SK-N-SH (cell line): ENCODE measurements at regions not wholly inside any gene's neighbourhood (a gene's known extent, or its start where the extent isn't known, plus 50 kb on each side); places are given as distances from the start of the nearest gene placed in this dataset.
A peak's percentile ranks its signal among the peaks of the same experiment; 100 is the strongest.

Source experiments
- CTCF ChIA-PET: fragments of 300-600, 350-600 bp; formaldehyde crosslinking; extraction: SDS; loops from one replicate; lab custom pipeline; 2021; lab: Yijun Ruan, JAX
- POLR2A ChIA-PET: fragments of 350-600 bp; sonication (Branson Sonifier 250); formaldehyde crosslinking; extraction: SDS; loops from one replicate; lab custom pipeline; 2020; ENCODE audit warnings: antibody characterized with exemption, inconsistent platforms; lab: Yijun Ruan, JAX
- DNase-seq: peaks from one replicate; pipeline ENCODE4 v3.0.0; 2012
- H2AFZ ChIP-seq: fragments of 200-600 bp; sonication (generic); 2 replicates; pipeline ENCODE4 v1.8.1; 2016; ENCODE audit warnings: antibody characterized with exemption, mild to moderate bottlenecking, low read depth
- H3F3A ChIP-seq: fragments of 200-600 bp; sonication (generic); replicated peaks from 2 replicates; pipeline ENCODE3; 2016; ENCODE audit warnings: antibody characterized with exemption, mild to moderate bottlenecking; ENCODE audit not compliant: insufficient read depth
- H3K27ac ChIP-seq, 2 experiments: fragments of 200-500 bp in 1 of 2; fragments of 200-600 bp in 1 of 2; sonication (Bioruptor generic) in 1 of 2; sonication (generic), shearing (Covaris generic) in 1 of 2; 2 replicates each; pipeline versions ENCODE4 v1.5.1 to v1.6.1; 2014 to 2016; ENCODE audit warnings: low read depth in 2 of 2, inconsistent platforms in 1 of 2, low read length in 1 of 2, mild to moderate bottlenecking in 1 of 2, mixed read lengths in 1 of 2
- H3K27me3 ChIP-seq: fragments of 200-600 bp; sonication (generic), shearing (Covaris generic); 2 replicates; pipeline ENCODE4 v1.6.1; 2016; ENCODE audit warnings: mixed run types; ENCODE audit not compliant: insufficient read depth
- H3K36me3 ChIP-seq, 2 experiments: fragments of 200-500 bp in 1 of 2; fragments of 200-600 bp in 1 of 2; sonication (Bioruptor generic) in 1 of 2; sonication (generic) in 1 of 2; replicated peaks in 1 of 2; 2 replicates each; pipeline versions ENCODE3 to v1.5.1; 2014 to 2016; ENCODE audit warnings: low read length in 1 of 2, mild to moderate bottlenecking in 1 of 2; ENCODE audit not compliant: insufficient read depth in 2 of 2, control insufficient read depth in 1 of 2
- H3K4me1 ChIP-seq, 2 experiments: fragments of 200-500 bp in 1 of 2; fragments of 200-600 bp in 1 of 2; sonication (Bioruptor generic) in 1 of 2; sonication (generic), shearing (Covaris generic) in 1 of 2; 2 replicates each; pipeline versions ENCODE4 v1.5.1 to v1.6.1; 2014 to 2016; ENCODE audit warnings: low read depth in 1 of 2, low read length in 1 of 2, mixed run types in 1 of 2; ENCODE audit not compliant: insufficient read depth in 2 of 2, control insufficient read depth in 1 of 2
- H3K4me2 ChIP-seq: fragments of 200-600 bp; sonication (generic), shearing (Covaris generic); 2 replicates; pipeline ENCODE4 v1.6.1; 2017; ENCODE audit warnings: mixed run types
- H3K4me3 ChIP-seq, 2 experiments: fragments of 200-500 bp in 1 of 2; fragments of 200-600 bp in 1 of 2; sonication (Bioruptor generic) in 1 of 2; sonication (generic), shearing (Covaris generic) in 1 of 2; 2 replicates each; pipeline versions ENCODE4 v1.5.1 to v1.8.1; 2014 to 2016; ENCODE audit warnings: low read depth in 2 of 2, inconsistent platforms in 1 of 2, low read length in 1 of 2, mild to moderate bottlenecking in 1 of 2, mixed read lengths in 1 of 2, moderate library complexity in 1 of 2
- H3K79me2 ChIP-seq: fragments of 200-600 bp; sonication (generic); 2 replicates; pipeline ENCODE4 v1.8.1; 2017; ENCODE audit warnings: mild to moderate bottlenecking; ENCODE audit not compliant: insufficient read depth
- H3K9ac ChIP-seq: fragments of 200-600 bp; sonication (generic); 2 replicates; pipeline ENCODE4 v1.6.1; 2017; ENCODE audit warnings: mixed run types
- H3K9me2 ChIP-seq: fragments of 200-600 bp; sonication (generic); 2 replicates; pipeline ENCODE4 v1.6.1; 2017; ENCODE audit warnings: mixed run types
- H3K9me3 ChIP-seq: fragments of 200-600 bp; sonication (generic); 2 replicates; pipeline ENCODE4 v1.6.1; 2017; ENCODE audit warnings: mixed run types, mild to moderate bottlenecking, moderate library complexity
- H4K20me1 ChIP-seq: fragments of 200-600 bp; sonication (generic); 2 replicates; pipeline ENCODE4 v1.6.1; 2017; ENCODE audit warnings: mild to moderate bottlenecking, mixed run types; ENCODE audit not compliant: insufficient read depth
- CHD2 ChIP-seq: fragments of 150-350 bp; IDR thresholded peaks from 2 replicates; pipeline ENCODE4 v1.6.1; 2018; ENCODE audit warnings: low read length; ENCODE audit not compliant: partially characterized antibody
- ELF1 ChIP-seq: IDR thresholded peaks from 2 replicates; pipeline ENCODE4 v1.4.0; 2012
- EP300 ChIP-seq, 2 experiments: IDR thresholded peaks; 2 replicates each; pipeline versions ENCODE4 v1.4.0 to v1.6.1; 2012; ENCODE audit warnings: borderline replicate concordance in 1 of 2, low read depth in 1 of 2, low read length in 1 of 2
- EZH2phosphoT487 ChIP-seq: fragments of 200-600 bp; sonication (generic); IDR thresholded peaks from 2 replicates; pipeline ENCODE4 v1.6.1; 2017; ENCODE audit warnings: low read depth, mixed run types, mild to moderate bottlenecking, antibody characterized with exemption, moderate library complexity, borderline replicate concordance
- FOXM1 ChIP-seq: IDR thresholded peaks from 2 replicates; pipeline ENCODE4 v1.4.0; 2012; ENCODE audit warnings: low read depth, mild to moderate bottlenecking
- GABPA ChIP-seq: IDR thresholded peaks from 2 replicates; pipeline ENCODE4 v1.4.0; 2012; ENCODE audit warnings: low read depth, mild to moderate bottlenecking
- GATA2 ChIP-seq: sonication (generic); formaldehyde crosslinking; IDR thresholded peaks from 2 replicates; pipeline ENCODE4 v1.5.0; 2020; ENCODE audit warnings: mild to moderate bottlenecking, missing genetic modification reagents
- JUND ChIP-seq: IDR thresholded peaks from 2 replicates; pipeline ENCODE4 v1.4.0; 2012
- MEF2A ChIP-seq: IDR thresholded peaks from 2 replicates; pipeline ENCODE4 v1.4.0; 2012; ENCODE audit warnings: low read depth, borderline replicate concordance
- NRF1 ChIP-seq: IDR thresholded peaks from 2 replicates; pipeline ENCODE4 v1.6.1; 2012; ENCODE audit warnings: low read depth, mild to moderate bottlenecking, low read length
- POLR2AphosphoS5 ChIP-seq: IDR thresholded peaks from 2 replicates; pipeline ENCODE4 v1.6.1; 2012; ENCODE audit warnings: low read depth, low read length
- RFX5 ChIP-seq: IDR thresholded peaks from 2 replicates; pipeline ENCODE4 v1.6.1; 2012; ENCODE audit warnings: mild to moderate bottlenecking, improper control_type of control experiment, low read length
- SIN3A ChIP-seq: IDR thresholded peaks from 2 replicates; pipeline ENCODE4 v1.6.1; 2012; ENCODE audit warnings: low read depth, mild to moderate bottlenecking, low read length, moderate library complexity, borderline replicate concordance
- SMC3 ChIP-seq: IDR thresholded peaks from 2 replicates; pipeline ENCODE4 v1.6.1; 2012; ENCODE audit warnings: low read depth, low read length, improper control_type of control experiment
- TCF12 ChIP-seq: IDR thresholded peaks from 2 replicates; pipeline ENCODE4 v1.4.0; 2012
- USF2 ChIP-seq: fragments of 150-350 bp; IDR thresholded peaks from 2 replicates; pipeline ENCODE4 v1.6.1; 2017; ENCODE audit warnings: antibody characterized with exemption, low read length, low read depth, borderline replicate concordance
- YY1 ChIP-seq: IDR thresholded peaks from 2 replicates; pipeline ENCODE4 v1.4.0; 2012; ENCODE audit warnings: low read depth, mild to moderate bottlenecking
- ZBTB33 ChIP-seq: IDR thresholded peaks from 2 replicates; pipeline ENCODE4 v1.4.0; 2012; ENCODE audit warnings: low read depth, borderline replicate concordance
- WGBS: methylation state at CpG from one replicate; pipeline ENCODE4 v1.1.6; 2017; ENCODE audit warnings: low lambda C conversion rate; 5-methylcytosine and 5-hydroxymethylcytosine counted together
- TF ChIP-seq, protein P1 (sequence below): IDR thresholded peaks from 2 replicates; pipeline ENCODE4; 2012

DNA sequence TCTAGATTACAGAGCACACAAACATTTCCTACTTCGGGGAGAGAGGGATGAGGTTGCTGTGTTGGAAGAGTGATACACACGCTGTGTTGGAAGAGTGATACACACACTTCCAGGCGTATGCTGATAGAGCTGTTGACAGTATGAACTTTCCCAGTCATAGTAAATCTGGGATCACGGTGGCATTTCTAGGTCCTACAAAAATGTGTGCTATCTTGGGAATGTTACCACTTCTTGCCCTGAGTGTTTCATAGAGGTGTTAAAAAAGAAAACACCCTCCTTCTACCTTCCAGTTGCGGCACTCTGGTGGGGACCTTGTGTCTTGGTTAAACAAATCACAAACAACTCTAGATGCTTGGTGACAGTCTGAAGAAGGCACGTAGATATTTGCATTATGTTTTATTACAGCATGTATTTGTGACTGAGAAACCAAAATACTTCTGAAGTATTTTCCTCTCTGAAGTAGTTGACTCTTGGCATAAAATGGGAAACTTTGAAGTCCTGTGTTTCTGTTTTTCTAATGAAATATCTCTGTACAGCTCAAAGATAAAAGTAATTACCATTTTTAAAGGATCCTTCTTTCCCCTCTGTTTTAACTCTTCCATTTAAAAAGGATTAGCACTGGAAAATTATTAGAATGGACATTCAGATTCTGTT is 52.5 kb downstream of the ARHGAP35 start:
- WGBS: 71% methylated on average over 6 of the region's 6 CpGs
- peaks cover 0 to 9% of the 10 kb centered on the region in 2 experiments for H3K36me3 ChIP-seq
- peak overlapping the region; percentile 32; the same call in 1 of the 2 replicates for H3K9ac ChIP-seq
- H3K9me3 ChIP-seq: no peaks in the 10 kb centered on the region
- no peak overlapping the region for H2AFZ ChIP-seq
- POLR2A ChIA-PET: interaction anchor here (1.0 kb wide), 1 partner anchor 20 kb away, joined by 3 read pairs; no protein-coding TSS in a partner anchor
- H3K4me3 ChIP-seq: 0 out of 4 replicates have a peak overlapping the region, but pooled peaks of 1 of the 2 experiments have one; percentile 21
- H3K27ac ChIP-seq: peak overlapping the region; percentile 70 to 75
- no peak for DNase-seq
- H3K9me2 ChIP-seq: no peaks in the 10 kb centered on the region
- peak overlapping the region; percentile 64 for H3K4me2 ChIP-seq
- H3K4me1 ChIP-seq: peaks cover 8 to 15% of the 10 kb centered on the region in 2 experiments; a peak in 3 of 4 replicates
- peaks cover 100% of the 10 kb centered on the region for H3K79me2 ChIP-seq
- H4K20me1 ChIP-seq: peaks cover 88% of the 10 kb centered on the region
- CTCF ChIA-PET: interaction anchor here (1.0 to 1.2 kb wide), 2 partner anchors 37 to 77 kb away, joined by 3 to 4 read pairs; no protein-coding TSS in a partner anchor
- TF ChIP-seq ELF1: no peak
- no peak for TF ChIP-seq SMC3
- TF ChIP-seq CHD2: no peak
- TF ChIP-seq GABPA: no peak
- TF ChIP-seq USF2: no peak
- TF ChIP-seq RFX5: no peak
- no peak for TF ChIP-seq MEF2A
- H3K27me3 ChIP-seq: no peaks in the 10 kb centered on the region
- peaks cover 19% of the 10 kb centered on the region for H3F3A ChIP-seq

DNA sequence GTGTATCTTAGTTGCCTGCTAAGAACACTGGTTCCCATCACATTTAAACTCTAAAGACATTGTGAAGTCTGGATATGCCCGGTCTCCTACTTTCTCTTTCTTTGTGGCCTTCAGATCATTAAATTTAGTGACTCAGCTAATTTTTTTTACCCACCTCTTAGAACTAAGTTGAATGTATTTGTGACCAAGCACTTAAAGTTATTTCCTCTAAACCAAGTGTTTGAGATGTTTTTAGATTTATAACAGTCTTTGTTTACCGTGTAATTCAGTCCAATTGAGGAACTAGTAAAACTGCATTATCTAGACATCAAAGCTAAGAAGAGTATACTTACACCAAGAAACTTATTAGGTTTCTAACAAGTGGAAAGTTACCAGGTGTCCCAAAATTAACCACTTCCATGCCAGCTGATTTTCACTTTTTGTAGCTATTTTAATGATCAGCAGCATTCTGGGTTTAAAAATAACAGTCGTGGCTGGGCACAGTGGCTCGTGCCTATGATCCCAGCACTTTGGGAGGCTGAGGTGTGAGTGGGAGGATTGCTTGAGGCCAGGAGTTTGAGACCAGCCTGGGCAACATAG is 53.1 kb downstream of the ARHGAP35 start:
- Histone ChIP-seq H3K79me2 (peaks cover 100% of the 10 kb centered on the region), H4K20me1 (peaks cover 88% of the 10 kb centered on the region), H3K4me2 (peak overlapping the region; percentile 64), H3K9me3 (no peaks in the 10 kb centered on the region), H3K9ac (peak overlapping the region; percentile 32; the same call in 1 of the 2 replicates), H3K36me3 (peaks cover 5 to 12% of the 10 kb centered on the region in 2 experiments), H3K9me2 (no peaks in the 10 kb centered on the region), H3K4me1 (peaks cover 8 to 15% of the 10 kb centered on the region in 2 experiments; a peak in 3 of 4 replicates), H3F3A (peaks cover 24% of the 10 kb centered on the region), H3K27ac (peak overlapping the region; percentile 70 to 75), H3K4me3 (no peak overlapping the region)
- ChIA-PET POLR2A (interaction anchor here (1.0 kb wide), 1 partner anchor 21 kb away, joined by 3 read pairs; no protein-coding TSS in a partner anchor), CTCF (interaction anchor here (1.2 kb wide), 1 partner anchor 77 kb away, joined by 4 read pairs; no protein-coding TSS in a partner anchor)
- 52% methylated on average over 4 of the region's 4 CpGs for WGBS
- DNase-seq: no peak
- TF ChIP-seq ZBTB33 (no peak), EP300 (IDR thresholded peaks at IDR 0.05; ENCODE audit: borderline replicate concordance in 1 of 2, low read depth in 1 of 2, low read length in 1 of 2) (peak; percentile 60 to 82; a peak in 3 of 4 replicates), JUND (peak; percentile 62; the same call in 1 of the 2 replicates), POLR2AphosphoS5 (peak; percentile 83), GATA2 (CRISPR knock-in tag) (no peak), TCF12 (peak; percentile 94), YY1 (no peak), EZH2phosphoT487 (no peak), FOXM1 (0 out of 2 replicates have a peak, but pooled peaks have one; percentile 29), SIN3A (0 out of 2 replicates have a peak, but pooled peaks have one; percentile 54), NRF1 (no peak)
- TF ChIP-seq, protein P1, sequence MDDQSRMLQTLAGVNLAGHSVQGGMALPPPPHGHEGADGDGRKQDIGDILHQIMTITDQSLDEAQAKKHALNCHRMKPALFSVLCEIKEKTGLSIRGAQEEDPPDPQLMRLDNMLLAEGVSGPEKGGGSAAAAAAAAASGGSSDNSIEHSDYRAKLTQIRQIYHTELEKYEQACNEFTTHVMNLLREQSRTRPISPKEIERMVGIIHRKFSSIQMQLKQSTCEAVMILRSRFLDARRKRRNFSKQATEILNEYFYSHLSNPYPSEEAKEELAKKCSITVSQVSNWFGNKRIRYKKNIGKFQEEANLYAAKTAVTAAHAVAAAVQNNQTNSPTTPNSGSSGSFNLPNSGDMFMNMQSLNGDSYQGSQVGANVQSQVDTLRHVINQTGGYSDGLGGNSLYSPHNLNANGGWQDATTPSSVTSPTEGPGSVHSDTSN: peak; percentile 87
- TF ChIP-seq, all 33 proteins: peak for 7
- no peak overlapping the region for H2AFZ ChIP-seq
- H3K27me3 ChIP-seq: no peaks in the 10 kb centered on the region
